GM19043 (cell line): ENCODE measurements at regions not wholly inside any gene's neighbourhood (a gene's known extent, or its start where the extent isn't known, plus 50 kb on each side); places are given as distances from the start of the nearest gene placed in this dataset.

ENCODE experiments used
- ATAC-seq: cut with Tn5 transposase; IDR thresholded peaks from one replicate; pipeline ENCODE4 v1.9.1; 2021; ENCODE audit warnings: low read depth; ENCODE audit not compliant: unreplicated experiment

DNA sequence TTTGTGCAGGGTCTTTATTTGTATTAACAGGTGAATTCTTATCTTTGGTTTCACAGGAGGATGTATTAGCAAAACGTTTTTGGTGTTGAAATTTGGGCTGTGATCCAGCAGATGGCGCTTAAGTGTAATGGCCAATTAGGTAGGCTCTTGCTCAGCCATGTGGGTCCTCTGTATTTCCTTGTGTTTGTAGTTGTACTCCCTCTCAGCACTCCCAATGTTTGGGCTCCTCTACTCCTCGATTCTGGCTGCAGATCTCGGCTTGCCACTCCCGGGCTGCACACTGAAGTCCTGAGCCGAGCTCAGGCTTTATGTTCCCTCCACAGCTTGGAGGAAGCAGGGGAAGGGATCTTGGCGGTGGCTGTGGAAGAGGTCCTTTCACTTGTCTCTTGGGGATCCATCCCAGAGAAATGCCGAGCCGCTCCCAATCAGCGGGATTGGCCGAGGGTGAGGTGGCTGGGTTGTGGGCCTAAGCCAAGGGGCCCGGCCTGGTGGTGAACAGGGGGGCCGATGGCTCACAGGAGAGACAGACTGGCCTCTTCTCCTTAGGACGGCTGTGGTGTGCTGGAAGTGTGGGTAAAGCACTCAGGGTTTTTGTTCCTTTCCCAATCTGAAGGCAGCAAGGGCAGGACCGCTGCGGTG lies 133.7 kb downstream of the AEBP2 start:
- peak; percentile 82 for ATAC-seq

DNA sequence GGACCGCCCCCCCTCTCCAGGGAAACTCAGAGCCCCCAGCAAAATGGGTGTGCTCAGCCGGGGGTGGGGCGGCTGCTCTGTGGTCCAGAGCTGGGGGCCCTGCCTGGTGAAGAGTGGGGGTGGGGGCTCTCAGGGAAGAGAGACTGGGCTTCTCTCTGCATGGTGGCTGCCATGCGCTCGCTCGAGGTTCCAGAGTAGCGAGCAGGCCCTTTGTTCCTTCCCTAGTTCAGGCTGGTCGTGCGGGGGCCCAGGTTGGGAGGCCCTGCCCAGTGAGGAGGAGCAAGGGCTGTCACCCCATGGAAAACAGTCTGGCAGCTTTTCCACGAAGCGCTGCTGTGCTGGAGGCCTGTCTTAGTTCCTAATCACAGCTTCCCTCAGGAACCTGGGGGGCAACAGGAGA lies 134.6 kb downstream of the AEBP2 start:
- no peak for ATAC-seq

DNA sequence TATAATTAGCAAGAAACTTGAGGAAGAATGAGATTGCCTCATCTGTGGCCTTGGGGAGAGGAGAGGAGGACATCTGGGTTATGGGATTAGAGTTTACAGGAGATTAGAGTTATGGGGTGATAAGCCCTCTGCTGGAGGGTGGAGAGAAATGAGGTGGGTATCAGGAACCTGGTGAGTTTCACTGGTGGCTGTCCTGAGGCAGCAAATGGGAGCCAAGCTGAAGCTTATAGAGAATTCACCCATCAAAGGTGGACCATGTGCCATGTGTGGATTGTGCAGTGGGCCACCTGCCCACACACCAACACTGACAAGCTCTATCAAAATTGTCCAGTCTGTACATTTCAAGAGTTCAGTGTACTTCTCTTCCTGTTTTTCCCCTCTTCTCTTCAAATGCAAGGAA lies 135.3 kb downstream of the AEBP2 start:
- ATAC-seq: no peak

DNA sequence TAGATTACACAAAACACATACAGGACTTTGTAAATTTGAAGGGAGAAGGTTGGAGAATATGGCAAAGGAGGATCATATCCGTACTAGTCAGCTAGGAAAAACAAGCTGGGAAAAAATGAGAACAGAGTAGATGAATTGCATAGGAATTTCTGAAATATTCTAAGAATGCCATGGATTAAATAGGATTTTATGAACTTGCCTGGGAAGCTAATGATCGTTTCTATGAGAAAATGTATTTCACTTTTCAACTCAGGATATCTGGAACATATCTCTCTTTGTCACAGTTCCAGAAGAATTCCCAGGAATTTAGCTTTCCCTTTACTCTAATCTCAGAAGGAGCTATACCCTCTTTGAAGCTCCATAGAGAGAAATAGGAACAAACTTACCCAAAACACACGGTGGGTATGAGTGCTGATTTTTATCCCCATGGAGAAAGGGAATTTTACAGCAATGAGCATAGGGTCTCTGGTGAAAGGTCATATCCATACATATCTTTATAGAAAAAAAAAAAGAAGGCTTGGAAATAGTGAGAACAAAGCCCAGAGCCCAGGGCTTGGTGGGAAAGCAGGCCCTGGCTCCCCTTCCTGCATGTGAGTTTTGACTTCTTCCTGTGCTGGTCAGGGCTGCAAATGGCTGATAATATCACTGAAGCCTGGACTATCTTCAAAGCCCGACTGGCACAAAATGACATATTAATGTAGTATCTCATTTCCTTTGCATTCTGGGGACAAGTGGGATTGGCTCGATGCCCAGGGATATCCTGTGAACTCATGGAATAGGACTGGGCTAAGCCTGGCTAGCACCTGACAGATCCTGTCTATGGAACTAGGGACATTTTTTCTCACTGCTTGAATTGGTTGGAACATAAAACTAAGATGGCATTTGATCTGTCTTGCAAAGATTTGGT lies 136.3 kb downstream of the AEBP2 start:
- ATAC-seq: no peak

DNA sequence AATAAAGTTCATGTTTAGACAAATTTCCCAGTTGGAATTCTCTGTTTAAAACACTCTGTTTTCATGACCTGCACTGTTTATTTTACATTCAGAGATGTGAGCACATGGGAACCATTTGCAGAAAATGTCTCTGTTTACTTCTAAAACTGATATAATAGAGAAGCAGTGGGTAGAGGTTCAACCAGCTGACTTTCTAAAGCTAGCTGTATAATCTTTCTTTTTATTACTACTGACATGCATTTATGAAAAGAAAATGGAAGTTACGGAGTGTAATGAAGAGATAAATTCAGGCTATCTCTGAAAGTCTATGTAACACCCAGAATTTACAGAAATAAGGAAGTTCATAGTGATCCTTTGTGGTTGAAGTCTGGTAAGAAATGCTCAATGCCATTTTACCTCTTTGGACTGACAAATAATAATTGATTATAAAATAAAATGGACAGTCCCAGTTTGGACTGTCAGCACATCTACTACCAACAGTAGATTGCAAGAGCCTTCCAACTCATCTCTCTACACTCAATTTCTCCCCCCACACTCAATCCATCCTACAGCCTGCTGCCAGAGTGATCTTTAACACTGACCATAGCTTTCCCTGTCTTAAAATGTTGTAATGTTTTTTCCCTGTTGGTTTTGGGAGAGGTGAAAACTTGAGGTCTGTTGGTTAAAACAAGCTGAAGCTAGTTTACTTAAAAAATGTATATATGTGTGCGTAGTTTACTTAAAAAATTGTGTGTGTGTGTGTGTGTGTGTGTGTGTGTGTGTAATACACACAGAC lies 137.4 kb downstream of the AEBP2 start:
- no peak for ATAC-seq

DNA sequence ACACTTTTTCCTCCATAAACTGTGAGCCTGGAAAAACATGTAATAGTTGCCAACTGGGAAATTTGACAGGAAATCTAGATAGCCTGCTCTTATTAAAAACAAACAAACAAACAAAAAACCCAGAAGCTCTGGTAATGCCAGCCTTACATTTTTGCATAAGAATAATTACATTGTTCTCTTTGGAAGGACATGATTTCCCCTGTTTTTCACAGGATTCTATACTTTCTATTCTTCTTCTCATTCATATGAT lies 137.9 kb downstream of the AEBP2 start:
- ATAC-seq: no peak

DNA sequence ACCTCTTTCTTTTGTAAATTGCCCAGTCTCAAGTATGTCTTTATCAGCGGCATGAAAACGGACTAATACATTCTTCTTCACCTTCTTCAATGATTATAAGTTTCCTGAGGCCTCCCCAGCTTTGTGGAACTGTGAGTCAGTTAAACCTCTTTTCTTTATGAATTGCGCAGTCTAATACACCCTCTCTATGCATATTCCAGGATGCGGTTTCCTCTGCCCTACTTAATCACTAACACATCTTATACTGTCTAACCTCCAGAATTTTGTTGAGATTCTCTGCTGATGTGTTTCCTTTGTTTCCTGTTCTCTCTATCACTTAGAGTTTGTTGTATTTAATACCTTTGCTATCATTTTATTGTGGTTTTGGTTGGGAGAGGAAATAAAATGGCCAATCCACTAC lies 145.4 kb downstream of the AEBP2 start:
- no peak for ATAC-seq

DNA sequence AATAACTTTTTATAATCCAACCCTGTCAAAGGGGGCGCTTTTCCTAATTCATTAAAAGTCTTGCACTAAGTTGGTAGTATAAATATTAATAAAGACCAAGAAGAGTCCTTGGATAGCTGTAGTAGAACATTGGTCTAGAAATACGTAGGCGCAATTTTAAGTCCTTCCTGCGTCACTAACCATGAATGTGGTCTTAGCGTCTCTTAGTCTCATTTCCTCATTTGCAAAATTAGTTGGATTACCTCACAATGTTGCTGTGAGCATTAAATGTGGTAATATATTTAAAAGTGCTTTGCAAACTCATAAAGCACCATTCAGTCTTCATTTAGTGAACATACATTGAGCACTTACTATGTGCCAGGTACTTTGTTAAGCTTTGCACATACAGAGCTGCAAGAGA lies 149.7 kb downstream of the AEBP2 start:
- no peak for ATAC-seq

DNA sequence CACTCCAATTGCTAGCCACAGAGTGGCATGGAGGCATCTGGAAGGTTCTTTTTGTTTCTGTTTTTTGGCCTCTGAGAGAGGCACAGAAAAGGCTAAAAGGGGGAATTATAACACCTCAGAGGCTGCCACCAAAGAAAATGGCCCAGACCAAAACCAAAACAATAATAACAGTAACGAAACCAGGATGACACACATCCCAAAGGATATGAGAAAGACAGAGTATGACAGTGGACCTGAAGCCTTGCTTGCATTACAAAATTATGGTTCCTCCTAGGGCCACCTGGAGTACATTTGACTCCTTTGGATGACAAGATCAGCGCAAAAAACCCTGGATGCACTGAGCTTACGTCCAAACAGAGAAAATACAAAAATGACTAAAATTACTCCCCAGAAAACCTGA lies 152.7 kb downstream of the AEBP2 start:
- no peak for ATAC-seq

DNA sequence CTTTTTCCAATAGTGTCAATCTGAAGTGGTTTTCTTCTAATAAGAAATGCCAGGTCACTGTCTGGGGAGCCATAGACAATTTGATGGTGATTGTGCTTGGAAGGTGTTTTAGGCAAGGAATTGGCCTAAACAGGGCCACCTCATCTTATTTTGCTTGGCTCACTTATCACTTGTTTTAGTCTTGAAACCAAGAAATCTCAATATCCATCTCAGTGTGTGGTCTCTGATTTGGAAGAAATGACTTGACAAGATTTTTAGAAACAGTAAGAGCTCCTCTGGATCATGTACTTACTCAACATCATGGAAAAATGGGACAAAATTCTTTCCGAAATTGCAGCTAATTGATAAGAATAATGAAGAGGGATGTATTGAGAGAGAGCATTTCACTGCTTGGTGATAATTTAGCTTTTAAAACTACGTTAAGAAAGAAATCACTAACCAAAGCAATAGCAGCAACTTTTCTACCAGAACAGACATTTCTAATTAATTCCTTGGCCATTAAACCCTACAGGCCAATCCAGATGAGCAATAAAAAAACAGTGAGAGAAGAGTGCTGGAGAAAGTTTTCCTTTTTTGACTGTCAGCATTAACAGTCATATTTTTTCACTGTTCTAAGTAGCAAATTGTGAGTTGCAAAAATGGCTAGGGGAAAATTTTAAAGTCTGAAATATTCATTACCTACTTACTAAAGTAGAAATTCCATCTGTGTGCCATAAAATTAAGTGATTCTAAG lies 157.3 kb downstream of the AEBP2 start:
- no peak for ATAC-seq

DNA sequence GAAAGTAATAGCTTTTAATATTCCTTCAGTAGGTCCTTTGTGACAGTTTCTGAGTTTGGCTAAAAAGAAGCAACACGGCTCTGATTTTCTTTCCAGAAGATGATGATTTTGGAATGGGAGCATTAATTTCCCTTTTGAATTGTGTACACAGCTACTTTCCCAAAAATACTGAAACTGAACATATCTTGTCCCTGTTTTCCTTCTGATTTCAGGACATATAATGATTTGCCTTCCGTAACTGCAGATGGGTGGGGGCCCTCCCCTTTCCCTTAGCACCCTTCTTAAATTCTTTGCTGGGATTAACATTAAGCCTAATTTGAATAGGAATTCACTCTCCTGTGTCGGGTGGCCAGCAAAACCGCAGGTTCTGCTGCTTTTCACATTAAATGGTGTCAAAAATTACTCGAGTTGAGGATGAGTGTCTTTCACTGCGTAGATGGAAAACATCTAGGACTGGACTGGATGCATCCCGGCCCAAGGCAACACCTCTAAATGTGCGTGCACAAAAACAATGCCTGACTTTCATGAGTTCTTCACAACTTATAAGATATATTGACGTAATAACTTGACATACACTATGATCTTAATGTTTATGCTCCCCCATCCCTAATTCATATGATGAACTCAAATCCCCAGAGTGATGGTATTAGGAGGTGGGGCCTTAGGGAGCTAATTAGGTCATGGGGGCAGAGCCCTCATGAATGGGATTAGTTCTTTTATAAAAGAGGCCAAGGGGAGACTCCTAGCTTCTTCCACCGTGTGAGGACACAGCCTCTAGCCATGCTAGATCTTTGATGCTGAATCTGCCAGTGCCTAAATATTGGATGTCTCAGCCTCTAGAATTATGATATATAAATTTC lies 158.1 kb downstream of the AEBP2 start:
- no peak for ATAC-seq

DNA sequence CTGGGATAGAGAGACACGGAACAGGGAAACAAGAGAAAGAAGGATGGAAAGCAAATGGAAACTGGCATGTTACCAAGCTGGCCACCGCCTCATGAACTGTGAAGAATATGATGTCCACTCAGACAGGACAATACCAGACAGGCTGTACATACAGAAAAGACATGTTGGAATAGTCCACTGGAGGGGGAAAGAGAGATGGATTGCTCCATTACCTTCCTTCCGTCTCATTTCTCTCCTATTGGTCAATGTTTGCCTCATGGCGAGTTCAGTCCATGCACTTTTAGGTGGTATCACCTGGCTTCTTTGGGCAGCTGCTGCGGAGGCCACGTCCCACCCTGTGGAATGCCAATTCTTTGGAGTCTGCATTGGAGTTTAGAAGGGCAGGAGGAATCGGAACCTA lies 166.4 kb downstream of the AEBP2 start:
- ATAC-seq: no peak

DNA sequence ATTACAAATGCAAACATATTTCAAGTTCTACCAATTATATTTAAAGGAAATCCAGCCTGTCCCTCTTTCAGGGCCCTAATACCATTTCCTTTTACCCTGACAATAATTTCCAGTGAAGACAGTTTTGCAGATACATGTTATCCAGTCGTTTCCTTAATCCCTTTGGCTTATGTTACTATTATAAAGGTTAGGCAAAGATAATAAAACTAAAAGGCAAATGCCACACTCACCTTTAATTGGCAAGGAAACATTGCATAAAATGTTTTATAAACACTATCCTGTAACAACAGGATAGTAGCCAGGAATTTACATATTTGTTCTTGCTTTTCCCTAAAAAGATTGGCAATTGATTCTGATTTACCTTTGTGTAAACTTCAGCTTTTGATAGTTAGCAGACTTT lies 168.7 kb downstream of the AEBP2 start:
- no peak for ATAC-seq

DNA sequence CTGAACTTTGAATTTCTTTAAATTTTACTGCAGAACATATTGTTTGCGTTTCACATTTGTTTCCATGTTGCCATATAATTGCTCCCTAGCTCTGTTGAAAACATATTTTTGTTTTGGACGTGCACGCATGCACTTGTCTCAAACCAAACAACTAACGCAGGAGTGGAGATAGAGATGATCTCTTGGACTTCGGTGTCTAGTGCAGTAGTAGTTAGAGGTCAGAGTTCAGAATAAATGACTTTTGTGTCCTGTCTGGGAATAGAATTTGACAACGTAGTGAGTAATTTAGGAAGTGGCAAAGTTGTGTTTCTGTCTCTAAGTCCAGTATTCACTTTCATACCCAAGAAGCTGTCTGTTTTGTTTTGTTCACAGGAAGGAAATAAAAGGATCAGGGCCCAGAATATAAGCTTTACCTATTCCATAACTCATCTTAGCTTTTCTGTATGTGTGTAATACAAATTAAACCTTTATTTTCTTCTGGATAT lies 173.8 kb downstream of the AEBP2 start:
- ATAC-seq: no peak

DNA sequence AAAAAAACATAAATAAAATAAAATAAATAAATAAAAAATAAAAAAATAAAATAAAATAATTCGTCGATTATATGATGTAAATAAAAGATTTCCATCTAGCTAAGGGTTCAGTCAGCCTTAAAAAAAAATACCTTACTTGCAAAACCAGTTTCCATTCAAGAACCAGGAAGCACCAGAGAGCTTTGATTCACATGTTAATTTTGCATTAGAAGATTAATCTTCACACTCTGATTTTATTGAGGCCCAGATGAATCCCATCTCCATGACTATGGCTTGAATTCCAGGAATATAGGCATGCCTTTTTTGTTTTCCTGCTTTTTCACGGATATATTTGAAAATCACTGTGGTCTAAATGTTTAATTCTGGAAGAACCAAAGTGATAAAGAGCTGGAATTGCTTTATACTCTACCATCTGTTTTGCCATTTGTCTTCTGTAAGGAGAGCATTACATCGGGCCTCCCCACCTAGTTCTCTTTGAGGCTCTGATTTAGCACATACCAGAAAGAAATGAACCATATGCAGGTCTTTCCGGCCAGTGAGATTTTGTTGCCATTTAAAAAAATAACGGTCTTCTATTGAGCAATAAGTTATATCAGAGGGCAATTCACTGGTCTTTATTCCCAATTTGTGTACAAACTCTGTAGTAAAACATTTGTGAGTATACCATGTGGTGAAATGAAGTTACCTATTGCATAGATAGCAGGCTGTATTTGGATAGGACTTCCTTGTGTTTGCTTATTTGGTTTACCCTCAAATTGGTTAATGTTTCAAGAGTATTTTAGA lies 175.5 kb downstream of the AEBP2 start:
- no peak for ATAC-seq

DNA sequence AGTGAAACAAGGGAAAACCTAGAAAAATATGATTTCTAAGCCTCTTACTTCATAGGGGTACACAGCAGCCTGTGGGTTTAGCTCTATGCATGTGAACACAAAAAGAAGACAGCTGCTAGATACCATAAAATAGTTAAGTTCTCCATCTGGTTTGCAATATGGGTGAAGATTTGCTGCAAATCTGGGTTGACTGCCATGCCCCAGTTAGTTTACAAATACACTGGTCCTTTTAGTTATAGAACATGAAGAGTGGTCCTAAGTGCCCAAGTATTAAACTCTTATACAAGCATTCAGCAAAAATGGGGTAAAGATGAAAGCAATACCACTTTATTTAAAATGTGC lies 176.1 kb downstream of the AEBP2 start:
- no peak for ATAC-seq

DNA sequence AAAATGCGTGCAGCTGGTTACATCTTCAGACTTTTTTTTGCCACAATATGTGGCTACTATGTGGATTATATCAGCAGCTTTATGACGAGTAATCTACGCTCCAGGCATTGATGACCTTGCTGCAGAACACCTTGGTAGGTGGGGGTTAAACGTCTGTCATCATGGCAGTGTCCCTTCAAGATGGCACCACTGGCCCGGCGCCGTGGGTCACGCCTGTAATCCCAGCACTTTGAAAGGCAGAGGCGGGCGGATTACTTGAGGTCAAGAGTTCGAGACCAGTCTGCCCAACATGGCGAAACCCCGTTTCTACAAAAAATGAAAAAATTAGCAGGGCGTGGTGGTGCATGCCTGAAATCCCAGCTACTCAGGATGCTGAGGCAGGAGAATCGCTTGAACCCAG lies 177.5 kb downstream of the AEBP2 start:
- no peak for ATAC-seq

DNA sequence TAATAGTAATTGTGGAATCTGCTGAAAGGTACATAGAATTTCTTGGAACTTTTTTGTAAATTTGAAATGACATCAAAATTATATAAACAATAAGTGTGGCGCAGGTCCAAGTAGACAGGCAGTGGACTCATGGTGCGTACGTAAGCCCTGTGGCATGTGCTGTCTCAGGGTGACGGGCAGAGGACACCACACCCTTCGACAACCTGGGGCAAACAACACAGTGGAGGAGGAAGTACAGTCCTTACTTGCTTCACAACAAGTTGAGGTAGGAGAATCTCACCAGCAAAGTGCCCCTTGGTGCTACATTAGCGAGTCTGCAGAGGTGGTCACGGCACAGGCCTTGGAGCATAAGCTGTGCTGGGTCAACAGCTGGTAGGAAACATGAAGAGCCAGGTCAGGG lies 180.9 kb downstream of the AEBP2 start:
- ATAC-seq: no peak

DNA sequence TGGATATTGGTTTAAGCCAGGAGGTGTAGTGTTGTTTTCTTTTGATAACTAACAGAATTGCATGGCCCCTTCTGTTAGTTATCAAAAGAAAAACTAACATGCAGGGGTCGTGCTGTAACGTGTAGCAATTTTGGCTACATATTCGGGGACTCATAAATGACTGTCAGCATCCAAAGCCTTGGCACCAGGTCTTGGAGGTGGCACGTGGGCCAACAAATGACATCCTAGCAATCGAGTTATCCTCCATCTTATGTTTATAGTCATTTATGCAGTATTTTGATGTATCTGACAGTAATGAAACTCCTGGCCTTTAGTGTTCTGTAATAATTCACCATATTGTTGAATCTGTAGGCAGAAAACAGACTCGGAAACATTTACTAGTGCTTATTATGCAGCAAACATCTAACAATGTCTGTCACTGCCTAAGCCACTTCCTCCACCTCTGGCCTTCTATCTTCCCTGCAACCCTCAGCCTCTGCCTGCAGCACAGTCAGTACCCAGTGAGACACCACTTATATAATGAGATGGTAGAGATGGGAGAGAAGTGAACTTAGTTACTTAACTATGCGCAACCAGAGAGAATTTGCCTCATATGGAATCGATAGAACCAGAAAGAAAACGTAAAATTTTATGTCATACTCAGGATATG lies 184.6 kb downstream of the AEBP2 start:
- no peak for ATAC-seq
